GM12878 (cell line): ENCODE measurements at regions not wholly inside any gene's neighbourhood (a gene's known extent, or its start where the extent isn't known, plus 50 kb on each side); places are given as distances from the start of the nearest gene placed in this dataset.

Experiments used
- ATAC-seq: fragments of 200-7000 bp; cut with Tn5 transposase; 3 replicates; pipeline ENCODE4 v1.9.1; 2020; ENCODE audit warnings: mild to moderate bottlenecking, moderate library complexity
- BruUV-seq: library from RNA; stranded (reverse); fragments of 400-500 nt; replicated peaks from 2 replicates; lab custom pipeline; 2021; lab: Mats Ljungman, UMichigan
- CTCF ChIA-PET: fragments of 300-600 bp; sonication (Branson Sonifier 250); formaldehyde crosslinking; extraction: SDS; loops from one replicate; lab custom pipeline; 2021; ENCODE audit warnings: inconsistent platforms; lab: Yijun Ruan, JAX
- POLR2A ChIA-PET: fragments of 350-600 bp; formaldehyde crosslinking; extraction: SDS; loops from one replicate; lab custom pipeline; 2021; ENCODE audit warnings: inconsistent platforms; lab: Charles Lee
- RAD21 ChIA-PET: fragments of 300-600 bp; sonication (Branson Sonifier 250); formaldehyde crosslinking; loops from one replicate; lab custom pipeline; 2023; ENCODE audit warnings: antibody characterized with exemption; ENCODE audit not compliant: unreplicated experiment; lab: Charles Lee
- SMC1A ChIA-PET: fragments of 300-600 bp; sonication (Branson Sonifier 250); formaldehyde crosslinking; loops from one replicate; lab custom pipeline; 2023; ENCODE audit not compliant: unreplicated experiment, uncharacterized antibody; lab: Charles Lee
- DNase-seq: peaks from one replicate; pipeline ENCODE4 v3.0.0-alpha.2; 2011; ENCODE audit warnings: low read depth, low spot score
- FAIRE-seq: peaks from 3 replicates; lab custom pipeline; 2011; peaks lifted over from hg19 to GRCh38; lab: Jason Lieb, UNC
- H2AFZ ChIP-seq: 2 replicates; pipeline ENCODE4 v1.6.0; 2011; ENCODE audit warnings: low read depth, low read length, control low read depth; ENCODE audit not compliant: control insufficient read depth
- H3K27ac ChIP-seq: 2 replicates; pipeline ENCODE4 v1.5.1; 2011; ENCODE audit warnings: control low read depth; ENCODE audit not compliant: control insufficient read depth, insufficient read depth
- H3K27me3 ChIP-seq, 2 experiments: replicated peaks in 1 of 2; 2 replicates each; pipeline versions ENCODE4 v1.6.0 to v1.6.1; 2011; ENCODE audit warnings: low read length in 1 of 2; ENCODE audit not compliant: control insufficient read depth in 2 of 2, insufficient read depth in 2 of 2
- H3K36me3 ChIP-seq, 2 experiments: 2 replicates each; pipeline ENCODE4 v1.5.1; 2011; ENCODE audit warnings: low read length in 1 of 2; ENCODE audit not compliant: control insufficient read depth in 2 of 2, insufficient read depth in 2 of 2
- H3K4me1 ChIP-seq: 2 replicates; pipeline ENCODE4 v1.6.1; 2011; ENCODE audit warnings: mild to moderate bottlenecking, low read length, moderate library complexity, mixed read lengths; ENCODE audit not compliant: control insufficient read depth, insufficient read depth
- H3K4me2 ChIP-seq: 2 replicates; pipeline ENCODE4 v1.6.0; 2011; ENCODE audit warnings: control low read depth; ENCODE audit not compliant: control insufficient read depth, insufficient read depth
- H3K4me3 ChIP-seq: fragments of 200-600 bp; sonication (generic); 2 replicates; pipeline ENCODE4 v1.5.1; 2016
- H3K79me2 ChIP-seq: 2 replicates; pipeline ENCODE4 v1.6.0; 2011; ENCODE audit warnings: low read length; ENCODE audit not compliant: control insufficient read depth, insufficient read depth
- H3K9ac ChIP-seq: 2 replicates; pipeline ENCODE4 v1.8.0; 2011; ENCODE audit warnings: low read length, control low read depth, mixed read lengths; ENCODE audit not compliant: control insufficient read depth, insufficient read depth
- H3K9me3 ChIP-seq: replicated peaks from 3 replicates; pipeline ENCODE4 v1.5.1; 2011; ENCODE audit warnings: mild to moderate bottlenecking, low read length; ENCODE audit not compliant: control insufficient read depth, insufficient read depth
- H4K20me1 ChIP-seq: 2 replicates; pipeline ENCODE4 v1.6.0; 2011; ENCODE audit not compliant: control insufficient read depth, insufficient read depth
- ASH2L ChIP-seq: fragments of 300-600, 200-600 bp; sonication (generic); IDR thresholded peaks from 2 replicates; pipeline ENCODE4 v1.6.1; 2017; ENCODE audit warnings: low read depth, mild to moderate bottlenecking, borderline replicate concordance
- EP300 ChIP-seq, 2 experiments: fragments of 150-350 bp in 1 of 2; IDR thresholded peaks; 2 replicates each; pipeline ENCODE4 v1.6.1; 2011 to 2012; ENCODE audit warnings: low read depth in 2 of 2, low read length in 2 of 2, borderline replicate concordance in 1 of 2, improper control_type of control experiment in 1 of 2, inconsistent platforms in 1 of 2; ENCODE audit not compliant: control insufficient read depth in 1 of 2
- GABPA ChIP-seq: IDR thresholded peaks from 2 replicates; pipeline ENCODE4 v1.6.1; 2014; ENCODE audit warnings: antibody characterized with exemption, low read depth, mild to moderate bottlenecking, inconsistent platforms
- HDAC2 ChIP-seq: fragments of 200-600 bp; sonication (generic); IDR thresholded peaks from 2 replicates; pipeline ENCODE4 v1.6.1; 2017
- RB1 ChIP-seq: fragments of 450-650 bp; formaldehyde crosslinking; IDR thresholded peaks from 2 replicates; pipeline ENCODE4 v1.6.1; 2017; ENCODE audit warnings: mild to moderate bottlenecking, borderline replicate concordance
- SIX5 ChIP-seq: IDR thresholded peaks from 2 replicates; pipeline ENCODE4 v1.6.1; 2011; ENCODE audit warnings: mild to moderate bottlenecking, low read depth, low read length, moderate library complexity; ENCODE audit not compliant: severe bottlenecking
- SMAD5 ChIP-seq: IDR thresholded peaks from 2 replicates; pipeline ENCODE4 v1.6.1; 2016; ENCODE audit warnings: antibody characterized with exemption, low read depth
- SPI1 ChIP-seq: IDR thresholded peaks from 2 replicates; pipeline ENCODE4 v1.6.1; 2011; ENCODE audit warnings: low read depth, mild to moderate bottlenecking, low read length, moderate library complexity, borderline replicate concordance; ENCODE audit not compliant: insufficient read depth
- YY1 ChIP-seq: IDR thresholded peaks from 2 replicates; pipeline ENCODE4 v1.6.1; 2011; ENCODE audit warnings: low read depth, mild to moderate bottlenecking, low read length
- ZSCAN29 ChIP-seq: fragments of 450-650 bp; IDR thresholded peaks from 2 replicates; pipeline ENCODE4 v1.6.1; 2017; ENCODE audit warnings: mild to moderate bottlenecking, moderate library complexity
- WGBS: methylation state at CpG from one replicate; pipeline ENCODE4 v1.1.6; 2016; ENCODE audit warnings: low lambda C conversion rate; ENCODE audit not compliant: insufficient replicate concordance, insufficient coverage; ENCODE audit errors: missing lambda C conversion rate; 5-methylcytosine and 5-hydroxymethylcytosine counted together
- in situ Hi-C: fragments of 300-500 bp; cut with MboI; formaldehyde crosslinking; loops from 9 replicates; pipeline ENCODE4 v1.14.3; 2018; ENCODE audit warnings: mixed read lengths
- intact Hi-C: fragments of 100-400 bp; cut with micrococcal nuclease; formaldehyde crosslinking; loops from one replicate; pipeline ENCODE4 v1.14.2; 2022; ENCODE audit not compliant: unreplicated experiment
- TF ChIP-seq, protein P1 (sequence below): IDR thresholded peaks from 2 replicates; pipeline ENCODE4 v1.6.1; 2011; ENCODE audit warnings: low read depth, low read length, improper control_type of control experiment, borderline replicate concordance
- TF ChIP-seq, protein P2 (sequence below): fragments of 450-650 bp; IDR thresholded peaks from 2 replicates; pipeline ENCODE4 v1.6.1; 2017; ENCODE audit warnings: mild to moderate bottlenecking, moderate library complexity

- no peak for DNase-seq
- in situ Hi-C loops (no loop called here), intact Hi-C loops (no loop called here)
- H3K9ac ChIP-seq: no peak overlapping the region
- ATAC-seq: no peak
- no TSS peak for BruUV-seq
- ChIA-PET POLR2A (no interaction called here), RAD21 (no interaction called here), CTCF (interaction anchor here (1.0 kb wide), 1 partner anchor 76 kb away, joined by 3 read pairs; no protein-coding TSS in a partner anchor), SMC1A (interaction anchor here (1.1 kb wide), 1 partner anchor 112 kb away, joined by 3 read pairs; no protein-coding TSS in a partner anchor)
- FAIRE-seq: no peak
- no peaks in the 10 kb centered on the region for H3K79me2 ChIP-seq
- H3K4me2 ChIP-seq: no peak overlapping the region
- H3K27ac ChIP-seq: no peak overlapping the region
- H3K4me1 ChIP-seq: no peaks in the 10 kb centered on the region
- H4K20me1 ChIP-seq: no peaks in the 10 kb centered on the region
- no peak overlapping the region for H3K4me3 ChIP-seq
- WGBS: 57% methylated on average over 1 of the region's 1 CpG
- H2AFZ ChIP-seq: no peak overlapping the region
- no peaks in the 10 kb centered on the region for H3K36me3 ChIP-seq
- TF ChIP-seq GABPA (no peak), YY1 (no peak), EP300 (IDR thresholded peaks at IDR 0.05; ENCODE audit: borderline replicate concordance in 1 of 2, control insufficient read depth in 1 of 2, low read depth in 2 of 2, low read length in 2 of 2) (no peak), SPI1 (no peak), SMAD5 (no peak)
- H3K27me3 ChIP-seq: no peaks in the 10 kb centered on the region; a peak in 1 of 4 replicates
- H3K9me3 ChIP-seq: no peaks in the 10 kb centered on the region; the same call in 2 of the 3 replicates
Measured at GRCh38 chr3:67737140-67737539, 82.7 kb upstream of the SUCLG2 start.

DNA sequence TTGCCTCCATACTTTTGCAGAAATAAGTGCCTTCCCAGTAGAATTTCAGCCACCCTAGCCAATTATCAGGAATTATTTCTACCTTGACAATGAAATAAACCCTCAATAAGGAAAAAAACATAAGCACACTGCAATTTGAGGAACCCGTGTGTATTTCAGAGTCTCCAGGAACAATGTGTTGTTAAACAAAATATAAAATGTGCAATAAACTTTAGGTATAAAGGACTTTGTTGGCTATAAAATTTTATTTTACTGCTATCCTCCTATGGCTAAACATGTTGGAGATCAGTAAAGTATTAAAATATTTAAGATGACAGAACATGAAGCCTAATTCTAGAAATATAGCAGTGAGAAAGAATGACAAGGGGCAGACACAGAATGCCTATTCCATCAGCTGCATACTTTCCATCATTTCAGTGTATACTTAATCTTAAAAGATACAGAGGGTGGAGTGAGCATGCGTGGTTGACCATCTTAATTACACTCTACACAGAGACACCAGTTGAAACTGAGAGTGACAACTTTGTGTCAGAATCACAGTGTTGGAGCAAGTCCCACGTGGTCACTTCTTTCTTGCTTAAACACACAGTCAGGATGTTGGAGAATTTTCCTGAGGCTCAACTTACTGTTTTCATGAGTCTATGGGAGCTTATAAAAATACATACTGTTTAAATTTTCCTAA lies 79.0 kb upstream of the SUCLG2 start:
- POLR2A ChIA-PET: no interaction called here
- Histone ChIP-seq H3K4me2 (no peak overlapping the region), H4K20me1 (no peaks in the 10 kb centered on the region), H3K27ac (no peak overlapping the region), H3K27me3 (peaks cover 0 to 2% of the 10 kb centered on the region in 2 experiments; a peak in 3 of 4 replicates), H3K4me1 (no peaks in the 10 kb centered on the region), H2AFZ (no peak overlapping the region), H3K79me2 (no peaks in the 10 kb centered on the region), H3K9me3 (no peaks in the 10 kb centered on the region; the same call in 1 of the 3 replicates), H3K4me3 (no peak overlapping the region), H3K9ac (no peak overlapping the region), H3K36me3 (no peaks in the 10 kb centered on the region)
- no peak for ATAC-seq
- CTCF ChIA-PET: no interaction called here
- RAD21 ChIA-PET: no interaction called here
- SMC1A ChIA-PET: interaction anchor here (1.3 kb wide), 1 partner anchor 10 kb away, joined by 3 read pairs; no protein-coding TSS in a partner anchor
- DNase-seq: no peak
- 60% methylated on average over 3 of the region's 3 CpGs for WGBS
- FAIRE-seq: no peak
- intact Hi-C loops: no loop called here
- in situ Hi-C loops: no loop called here
- BruUV-seq: no TSS peak
- TF ChIP-seq ASH2L: no peak
- TF ChIP-seq HDAC2: no peak
- no peak for TF ChIP-seq RB1
- TF ChIP-seq, protein P1, sequence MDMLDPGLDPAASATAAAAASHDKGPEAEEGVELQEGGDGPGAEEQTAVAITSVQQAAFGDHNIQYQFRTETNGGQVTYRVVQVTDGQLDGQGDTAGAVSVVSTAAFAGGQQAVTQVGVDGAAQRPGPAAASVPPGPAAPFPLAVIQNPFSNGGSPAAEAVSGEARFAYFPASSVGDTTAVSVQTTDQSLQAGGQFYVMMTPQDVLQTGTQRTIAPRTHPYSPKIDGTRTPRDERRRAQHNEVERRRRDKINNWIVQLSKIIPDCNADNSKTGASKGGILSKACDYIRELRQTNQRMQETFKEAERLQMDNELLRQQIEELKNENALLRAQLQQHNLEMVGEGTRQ: no peak
- TF ChIP-seq GABPA: no peak
- TF ChIP-seq ZSCAN29: no peak
- TF ChIP-seq, protein P2, sequence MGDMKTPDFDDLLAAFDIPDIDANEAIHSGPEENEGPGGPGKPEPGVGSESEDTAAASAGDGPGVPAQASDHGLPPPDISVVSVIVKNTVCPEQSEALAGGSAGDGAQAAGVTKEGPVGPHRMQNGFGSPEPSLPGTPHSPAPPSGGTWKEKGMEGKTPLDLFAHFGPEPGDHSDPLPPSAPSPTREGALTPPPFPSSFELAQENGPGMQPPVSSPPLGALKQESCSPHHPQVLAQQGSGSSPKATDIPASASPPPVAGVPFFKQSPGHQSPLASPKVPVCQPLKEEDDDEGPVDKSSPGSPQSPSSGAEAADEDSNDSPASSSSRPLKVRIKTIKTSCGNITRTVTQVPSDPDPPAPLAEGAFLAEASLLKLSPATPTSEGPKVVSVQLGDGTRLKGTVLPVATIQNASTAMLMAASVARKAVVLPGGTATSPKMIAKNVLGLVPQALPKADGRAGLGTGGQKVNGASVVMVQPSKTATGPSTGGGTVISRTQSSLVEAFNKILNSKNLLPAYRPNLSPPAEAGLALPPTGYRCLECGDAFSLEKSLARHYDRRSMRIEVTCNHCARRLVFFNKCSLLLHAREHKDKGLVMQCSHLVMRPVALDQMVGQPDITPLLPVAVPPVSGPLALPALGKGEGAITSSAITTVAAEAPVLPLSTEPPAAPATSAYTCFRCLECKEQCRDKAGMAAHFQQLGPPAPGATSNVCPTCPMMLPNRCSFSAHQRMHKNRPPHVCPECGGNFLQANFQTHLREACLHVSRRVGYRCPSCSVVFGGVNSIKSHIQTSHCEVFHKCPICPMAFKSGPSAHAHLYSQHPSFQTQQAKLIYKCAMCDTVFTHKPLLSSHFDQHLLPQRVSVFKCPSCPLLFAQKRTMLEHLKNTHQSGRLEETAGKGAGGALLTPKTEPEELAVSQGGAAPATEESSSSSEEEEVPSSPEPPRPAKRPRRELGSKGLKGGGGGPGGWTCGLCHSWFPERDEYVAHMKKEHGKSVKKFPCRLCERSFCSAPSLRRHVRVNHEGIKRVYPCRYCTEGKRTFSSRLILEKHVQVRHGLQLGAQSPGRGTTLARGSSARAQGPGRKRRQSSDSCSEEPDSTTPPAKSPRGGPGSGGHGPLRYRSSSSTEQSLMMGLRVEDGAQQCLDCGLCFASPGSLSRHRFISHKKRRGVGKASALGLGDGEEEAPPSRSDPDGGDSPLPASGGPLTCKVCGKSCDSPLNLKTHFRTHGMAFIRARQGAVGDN: no peak
- no peak for TF ChIP-seq SIX5
